Inflammatory macrophage (primary cell): ENCODE measurements at regions not wholly inside any gene's neighbourhood (a gene's known extent, or its start where the extent isn't known, plus 50 kb on each side); places are given as distances from the start of the nearest gene placed in this dataset.

ENCODE experiments used
- DNase-seq, 2 donors: peaks; one replicate each; pipeline ENCODE4 v3.0.0-alpha.2; 2020 to 2022

GRCh38 chr9:23887781-23888180 is 61.7 kb upstream of the ELAVL2 start:
- no peak for DNase-seq
